Ascending aorta (tissue), 2 donors: ENCODE measurements at regions not wholly inside any gene's neighbourhood (a gene's known extent, or its start where the extent isn't known, plus 50 kb on each side); places are given as distances from the start of the nearest gene placed in this dataset.

Experiments
- DNase-seq, 2 donors: peaks; one replicate each; pipeline ENCODE4 v3.0.0-alpha.2; 2019; ENCODE audit warnings: low spot score in 2 of 2
- H3K27ac ChIP-seq, 2 donors: fragments of 200-600 bp; sonication (generic); one replicate each; pipeline ENCODE4 v1.5.1; 2016 to 2017; ENCODE audit warnings: mild to moderate bottlenecking in 1 of 2
- H3K27me3 ChIP-seq: fragments of 200-600 bp; sonication (generic); one replicate; pipeline ENCODE4 v1.5.1; 2017
- H3K36me3 ChIP-seq, 2 donors: fragments of 200-600 bp; sonication (generic); one replicate each; pipeline ENCODE4 v1.5.1; 2016
- H3K4me1 ChIP-seq, 2 donors: fragments of 200-600 bp; sonication (generic); one replicate each; pipeline ENCODE4 v1.5.1; 2016 to 2017; ENCODE audit warnings: mild to moderate bottlenecking in 1 of 2
- H3K4me3 ChIP-seq, 2 donors: fragments of 200-600 bp; sonication (generic); one replicate each; pipeline ENCODE4 v1.5.1; 2016 to 2017; ENCODE audit warnings: mild to moderate bottlenecking in 1 of 2
- H3K9me3 ChIP-seq, 2 donors: fragments of 200-600 bp; sonication (generic); one replicate each; pipeline ENCODE4 v1.5.1; 2016
- intact Hi-C: fragments of 100-400 bp; cut with DNase I; formaldehyde crosslinking; loops from one replicate; pipeline ENCODE4 v1.15.1; 2023
- TF ChIP-seq, protein P1 (sequence below), 3 experiments: fragments of 200-600 bp in 2 of 3; fragments of 450-650 bp in 1 of 3; sonication (generic) in 2 of 3; IDR thresholded peaks; one replicate each; pipeline ENCODE4 v1.5.1; 2016 to 2019; ENCODE audit warnings: antibody characterized with exemption in 3 of 3, mild to moderate bottlenecking in 1 of 3, moderate library complexity in 1 of 3

- intact Hi-C loops = no loop called here
- Histone ChIP-seq H3K27ac (no peak overlapping the region), H3K9me3 (no peaks in the 10 kb centered on the region), H3K4me3 (no peak overlapping the region), H3K27me3 (no peaks in the 10 kb centered on the region), H3K36me3 (no peaks in the 10 kb centered on the region), H3K4me1 (no peaks in the 10 kb centered on the region)
- TF ChIP-seq, protein P1, sequence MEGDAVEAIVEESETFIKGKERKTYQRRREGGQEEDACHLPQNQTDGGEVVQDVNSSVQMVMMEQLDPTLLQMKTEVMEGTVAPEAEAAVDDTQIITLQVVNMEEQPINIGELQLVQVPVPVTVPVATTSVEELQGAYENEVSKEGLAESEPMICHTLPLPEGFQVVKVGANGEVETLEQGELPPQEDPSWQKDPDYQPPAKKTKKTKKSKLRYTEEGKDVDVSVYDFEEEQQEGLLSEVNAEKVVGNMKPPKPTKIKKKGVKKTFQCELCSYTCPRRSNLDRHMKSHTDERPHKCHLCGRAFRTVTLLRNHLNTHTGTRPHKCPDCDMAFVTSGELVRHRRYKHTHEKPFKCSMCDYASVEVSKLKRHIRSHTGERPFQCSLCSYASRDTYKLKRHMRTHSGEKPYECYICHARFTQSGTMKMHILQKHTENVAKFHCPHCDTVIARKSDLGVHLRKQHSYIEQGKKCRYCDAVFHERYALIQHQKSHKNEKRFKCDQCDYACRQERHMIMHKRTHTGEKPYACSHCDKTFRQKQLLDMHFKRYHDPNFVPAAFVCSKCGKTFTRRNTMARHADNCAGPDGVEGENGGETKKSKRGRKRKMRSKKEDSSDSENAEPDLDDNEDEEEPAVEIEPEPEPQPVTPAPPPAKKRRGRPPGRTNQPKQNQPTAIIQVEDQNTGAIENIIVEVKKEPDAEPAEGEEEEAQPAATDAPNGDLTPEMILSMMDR (IDR thresholded peaks at IDR 0.05) = no peak
- DNase-seq = no peak
Measured at GRCh38 chr7:56493704-56494450, 377.7 kb upstream of the NUPR2 start.

DNA sequence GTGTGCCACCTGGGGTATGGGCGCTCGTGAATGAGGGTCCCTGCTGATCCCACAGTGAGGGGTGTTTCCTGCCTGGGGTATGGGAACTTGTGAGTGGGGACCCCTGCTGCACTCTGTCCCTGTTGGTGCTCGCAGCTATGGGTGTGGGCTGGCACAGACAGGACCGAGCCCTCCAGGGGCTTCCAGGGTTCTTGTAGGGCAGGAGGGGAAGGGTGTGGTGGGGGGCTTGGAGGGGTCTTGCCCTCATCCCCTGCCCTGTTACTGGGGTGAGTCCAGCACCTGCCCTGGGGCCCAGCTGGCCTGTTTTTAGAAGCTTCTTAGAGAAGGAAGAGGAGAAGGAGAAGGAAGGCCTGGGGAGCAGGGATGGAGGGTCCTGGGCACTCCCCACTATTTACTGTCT lies 377.0 kb upstream of the NUPR2 start:
- Histone ChIP-seq H3K36me3 (no peaks in the 10 kb centered on the region), H3K27ac (no peak overlapping the region), H3K27me3 (no peaks in the 10 kb centered on the region), H3K4me1 (no peaks in the 10 kb centered on the region), H3K4me3 (no peak overlapping the region), H3K9me3 (no peaks in the 10 kb centered on the region)
- intact Hi-C loops = no loop called here
- no peak for DNase-seq
- TF ChIP-seq, protein P1 (IDR thresholded peaks at IDR 0.05) = no peak

GRCh38 chr7:56491636-56492425 lies 375.6 kb upstream of the NUPR2 start:
- no peaks in the 10 kb centered on the region for H3K9me3 ChIP-seq
- H3K27me3 ChIP-seq = no peaks in the 10 kb centered on the region
- no peak for DNase-seq
- no peak overlapping the region for H3K4me3 ChIP-seq
- no peaks in the 10 kb centered on the region for H3K4me1 ChIP-seq
- TF ChIP-seq, protein P1 (IDR thresholded peaks at IDR 0.05) = no peak
- intact Hi-C loops = no loop called here
- no peak overlapping the region for H3K27ac ChIP-seq
- H3K36me3 ChIP-seq = no peaks in the 10 kb centered on the region

- TF ChIP-seq, protein P1 (IDR thresholded peaks at IDR 0.05) = no peak
- H3K27ac ChIP-seq = no peak overlapping the region
- intact Hi-C loops = no loop called here
- DNase-seq = no peak
- H3K36me3 ChIP-seq = no peaks in the 10 kb centered on the region
- peaks cover 22 to 27% of the 10 kb centered on the region in 2 donors for H3K9me3 ChIP-seq
- no peaks in the 10 kb centered on the region for H3K4me1 ChIP-seq
- H3K27me3 ChIP-seq = no peaks in the 10 kb centered on the region
- H3K4me3 ChIP-seq = no peak overlapping the region
Measured at GRCh38 chr7:56483861-56484550, 367.8 kb upstream of the NUPR2 start.

DNA sequence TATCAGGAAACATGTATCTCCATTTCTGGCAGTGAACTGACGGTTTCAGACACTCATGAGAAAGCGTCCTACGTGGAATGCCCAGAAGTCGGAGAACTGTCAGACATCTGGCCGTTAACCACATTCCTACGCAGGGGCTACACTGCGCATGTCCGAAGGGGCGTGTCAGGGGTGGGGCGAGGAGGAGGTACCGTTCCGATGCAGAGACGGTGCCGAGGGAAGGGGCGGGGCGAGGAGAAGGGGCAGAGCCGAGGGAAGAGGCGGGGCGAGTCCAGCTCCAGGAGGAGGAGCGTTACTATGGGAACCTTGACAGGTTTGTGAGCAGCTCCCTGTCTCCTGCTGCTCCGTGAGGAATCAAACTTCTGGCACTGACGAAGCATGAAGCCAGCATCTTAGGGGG lies 366.9 kb upstream of the NUPR2 start:
- H3K4me1 ChIP-seq = no peaks in the 10 kb centered on the region
- peaks cover 25 to 27% of the 10 kb centered on the region in 2 donors for H3K9me3 ChIP-seq
- no peaks in the 10 kb centered on the region for H3K27me3 ChIP-seq
- intact Hi-C loops = no loop called here
- H3K4me3 ChIP-seq = no peak overlapping the region
- no peak overlapping the region for H3K27ac ChIP-seq
- no peaks in the 10 kb centered on the region for H3K36me3 ChIP-seq
- DNase-seq = no peak
- TF ChIP-seq, protein P1 (IDR thresholded peaks at IDR 0.05) = no peak
